Neural cell (in vitro differentiated cells): ENCODE measurements at regions not wholly inside any gene's neighbourhood (a gene's known extent, or its start where the extent isn't known, plus 50 kb on each side); places are given as distances from the start of the nearest gene placed in this dataset.

Experiments used
- CTCF ChIP-seq: fragments of 450-650 bp; IDR thresholded peaks from 2 replicates; pipeline ENCODE4 v1.5.1; 2014; ENCODE audit warnings: antibody characterized with exemption, mild to moderate bottlenecking, moderate library complexity; ENCODE audit not compliant: poor library complexity, severe bottlenecking
- POLR2AphosphoS5 ChIP-seq: IDR thresholded peaks from 2 replicates; pipeline ENCODE4 v1.6.1; 2012
- TF ChIP-seq, protein P1 (sequence below): IDR thresholded peaks from 2 replicates; pipeline ENCODE4 v1.6.1; 2012; ENCODE audit warnings: borderline replicate concordance

DNA sequence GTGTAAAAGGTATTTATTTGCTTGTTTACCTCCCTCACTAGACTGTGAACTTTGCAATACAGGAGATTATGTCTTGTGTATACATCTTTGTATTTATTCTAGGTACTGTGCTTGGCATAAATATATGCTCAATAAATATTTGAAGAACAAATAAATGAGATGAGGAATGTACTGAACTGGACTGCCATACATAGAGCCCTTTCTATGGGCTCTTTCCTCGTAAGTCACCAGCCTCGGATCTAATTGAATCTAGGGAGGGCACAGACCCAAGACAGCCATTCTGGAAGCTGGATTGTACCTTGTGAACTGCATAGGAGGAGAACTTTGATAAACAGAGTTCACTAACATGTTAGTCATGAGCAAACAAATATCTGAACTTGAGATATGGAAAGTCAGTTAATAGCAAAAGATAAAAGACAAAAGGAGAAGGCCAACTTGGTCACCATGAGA, 503.9 kb downstream of the INSC start:
- TF ChIP-seq, protein P1, sequence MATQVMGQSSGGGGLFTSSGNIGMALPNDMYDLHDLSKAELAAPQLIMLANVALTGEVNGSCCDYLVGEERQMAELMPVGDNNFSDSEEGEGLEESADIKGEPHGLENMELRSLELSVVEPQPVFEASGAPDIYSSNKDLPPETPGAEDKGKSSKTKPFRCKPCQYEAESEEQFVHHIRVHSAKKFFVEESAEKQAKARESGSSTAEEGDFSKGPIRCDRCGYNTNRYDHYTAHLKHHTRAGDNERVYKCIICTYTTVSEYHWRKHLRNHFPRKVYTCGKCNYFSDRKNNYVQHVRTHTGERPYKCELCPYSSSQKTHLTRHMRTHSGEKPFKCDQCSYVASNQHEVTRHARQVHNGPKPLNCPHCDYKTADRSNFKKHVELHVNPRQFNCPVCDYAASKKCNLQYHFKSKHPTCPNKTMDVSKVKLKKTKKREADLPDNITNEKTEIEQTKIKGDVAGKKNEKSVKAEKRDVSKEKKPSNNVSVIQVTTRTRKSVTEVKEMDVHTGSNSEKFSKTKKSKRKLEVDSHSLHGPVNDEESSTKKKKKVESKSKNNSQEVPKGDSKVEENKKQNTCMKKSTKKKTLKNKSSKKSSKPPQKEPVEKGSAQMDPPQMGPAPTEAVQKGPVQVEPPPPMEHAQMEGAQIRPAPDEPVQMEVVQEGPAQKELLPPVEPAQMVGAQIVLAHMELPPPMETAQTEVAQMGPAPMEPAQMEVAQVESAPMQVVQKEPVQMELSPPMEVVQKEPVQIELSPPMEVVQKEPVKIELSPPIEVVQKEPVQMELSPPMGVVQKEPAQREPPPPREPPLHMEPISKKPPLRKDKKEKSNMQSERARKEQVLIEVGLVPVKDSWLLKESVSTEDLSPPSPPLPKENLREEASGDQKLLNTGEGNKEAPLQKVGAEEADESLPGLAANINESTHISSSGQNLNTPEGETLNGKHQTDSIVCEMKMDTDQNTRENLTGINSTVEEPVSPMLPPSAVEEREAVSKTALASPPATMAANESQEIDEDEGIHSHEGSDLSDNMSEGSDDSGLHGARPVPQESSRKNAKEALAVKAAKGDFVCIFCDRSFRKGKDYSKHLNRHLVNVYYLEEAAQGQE: no peak
- TF ChIP-seq CTCF: no peak
- no peak for TF ChIP-seq POLR2AphosphoS5
